Suprapubic skin (tissue), 4 donors: ENCODE measurements at regions not wholly inside any gene's neighbourhood (a gene's known extent, or its start where the extent isn't known, plus 50 kb on each side); places are given as distances from the start of the nearest gene placed in this dataset.

Experiments
- DNase-seq, 2 donors: peaks; one replicate each; pipeline ENCODE4 v3.0.0-alpha.2; 2019; ENCODE audit warnings: low spot score in 2 of 2
- H3K27ac ChIP-seq: fragments of 200-600 bp; sonication (generic); one replicate; pipeline ENCODE4 v1.5.1; 2019
- H3K27me3 ChIP-seq: fragments of 200-600 bp; sonication (generic); one replicate; pipeline ENCODE4 v1.5.1; 2019
- H3K36me3 ChIP-seq: fragments of 200-600 bp; sonication (generic); one replicate; pipeline ENCODE4 v1.5.1; 2019
- H3K4me1 ChIP-seq: fragments of 200-600 bp; sonication (generic); one replicate; pipeline ENCODE4 v1.5.1; 2019
- H3K4me3 ChIP-seq: fragments of 200-600 bp; sonication (generic); one replicate; pipeline ENCODE4 v1.5.1; 2019; ENCODE audit warnings: mild to moderate bottlenecking
- H3K9me3 ChIP-seq: fragments of 200-600 bp; sonication (generic); one replicate; pipeline ENCODE4 v1.5.1; 2019
- EP300 ChIP-seq: sonication (generic); formaldehyde crosslinking; IDR thresholded peaks from one replicate; pipeline ENCODE4 v1.6.1; 2017; ENCODE audit warnings: antibody characterized with exemption
- POLR2A ChIP-seq, 2 donors: fragments of 450-650 bp; IDR thresholded peaks; one replicate each; pipeline ENCODE4 v1.6.1; 2017; ENCODE audit warnings: antibody characterized with exemption in 2 of 2, mild to moderate bottlenecking in 2 of 2, moderate library complexity in 2 of 2
- POLR2AphosphoS5 ChIP-seq, 3 donors: sonication (generic); formaldehyde crosslinking; IDR thresholded peaks; one replicate each; pipeline ENCODE4 v1.6.1; 2017; ENCODE audit warnings: antibody characterized with exemption in 3 of 3
- WGBS: methylation state at CpG from one replicate; pipeline ENCODE4 v1.1.5; 2018; 5-methylcytosine and 5-hydroxymethylcytosine counted together
- TF ChIP-seq, protein P1 (sequence below), 2 donors: fragments of 200-600 bp in 1 of 2; fragments of 450-650 bp in 1 of 2; sonication (generic) in 1 of 2; IDR thresholded peaks; one replicate each; pipeline ENCODE4 v1.5.1; 2016 to 2019; ENCODE audit warnings: antibody characterized with exemption in 2 of 2, mild to moderate bottlenecking in 1 of 2, moderate library complexity in 1 of 2

- H3K27me3 ChIP-seq = peaks cover 42% of the 10 kb centered on the region
- peak overlapping the region; percentile 54 for H3K4me3 ChIP-seq
- peaks cover 20% of the 10 kb centered on the region for H3K4me1 ChIP-seq
- H3K27ac ChIP-seq = no peak overlapping the region
- no peak for DNase-seq
- H3K36me3 ChIP-seq = no peaks in the 10 kb centered on the region
- WGBS = 35% methylated on average over 8 of the region's 8 CpGs
- TF ChIP-seq POLR2AphosphoS5 (IDR thresholded peaks at IDR 0.05) (no peak), POLR2A (IDR thresholded peaks at IDR 0.05) (no peak), EP300 (no peak)
- TF ChIP-seq, protein P1, sequence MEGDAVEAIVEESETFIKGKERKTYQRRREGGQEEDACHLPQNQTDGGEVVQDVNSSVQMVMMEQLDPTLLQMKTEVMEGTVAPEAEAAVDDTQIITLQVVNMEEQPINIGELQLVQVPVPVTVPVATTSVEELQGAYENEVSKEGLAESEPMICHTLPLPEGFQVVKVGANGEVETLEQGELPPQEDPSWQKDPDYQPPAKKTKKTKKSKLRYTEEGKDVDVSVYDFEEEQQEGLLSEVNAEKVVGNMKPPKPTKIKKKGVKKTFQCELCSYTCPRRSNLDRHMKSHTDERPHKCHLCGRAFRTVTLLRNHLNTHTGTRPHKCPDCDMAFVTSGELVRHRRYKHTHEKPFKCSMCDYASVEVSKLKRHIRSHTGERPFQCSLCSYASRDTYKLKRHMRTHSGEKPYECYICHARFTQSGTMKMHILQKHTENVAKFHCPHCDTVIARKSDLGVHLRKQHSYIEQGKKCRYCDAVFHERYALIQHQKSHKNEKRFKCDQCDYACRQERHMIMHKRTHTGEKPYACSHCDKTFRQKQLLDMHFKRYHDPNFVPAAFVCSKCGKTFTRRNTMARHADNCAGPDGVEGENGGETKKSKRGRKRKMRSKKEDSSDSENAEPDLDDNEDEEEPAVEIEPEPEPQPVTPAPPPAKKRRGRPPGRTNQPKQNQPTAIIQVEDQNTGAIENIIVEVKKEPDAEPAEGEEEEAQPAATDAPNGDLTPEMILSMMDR (IDR thresholded peaks at IDR 0.05) = no peak
- H3K9me3 ChIP-seq = no peaks in the 10 kb centered on the region
These were observed 143.7 kb upstream of the ETS2 start for GRCh38 chr21:38661889-38662568.

DNA sequence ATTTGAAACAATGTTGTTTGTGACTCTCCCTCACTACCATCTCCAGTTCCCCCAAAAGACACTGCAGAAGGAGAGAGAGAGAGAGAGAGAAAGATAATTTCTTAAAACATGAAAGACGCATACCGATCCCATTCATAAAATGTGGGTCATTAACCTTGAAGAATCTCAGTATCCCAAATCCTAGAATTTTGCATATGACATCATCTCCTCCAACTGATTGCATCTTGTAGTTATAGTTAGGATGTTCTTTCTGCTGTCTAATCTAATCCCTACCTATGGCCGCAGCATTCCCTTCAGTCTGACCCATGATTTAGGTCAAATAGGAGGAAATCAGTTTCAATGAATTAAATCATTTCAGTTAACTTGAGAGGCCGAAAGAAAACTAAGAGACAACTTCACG, 142.4 kb upstream of the ETS2 start:
- peaks cover 38% of the 10 kb centered on the region for H3K27me3 ChIP-seq
- no peak for TF ChIP-seq POLR2A (IDR thresholded peaks at IDR 0.05)
- TF ChIP-seq, protein P1 (IDR thresholded peaks at IDR 0.05) = no peak
- no peak for TF ChIP-seq POLR2AphosphoS5 (IDR thresholded peaks at IDR 0.05)
- TF ChIP-seq EP300 = no peak
- no peak for DNase-seq
- H3K27ac ChIP-seq = no peak overlapping the region
- no peaks in the 10 kb centered on the region for H3K36me3 ChIP-seq
- H3K9me3 ChIP-seq = no peaks in the 10 kb centered on the region
- 79% methylated on average over 5 of the region's 5 CpGs for WGBS
- H3K4me1 ChIP-seq = peaks cover 20% of the 10 kb centered on the region
- no peak overlapping the region for H3K4me3 ChIP-seq

- Histone ChIP-seq H3K4me3 (no peak overlapping the region), H3K27ac (no peak overlapping the region), H3K9me3 (no peaks in the 10 kb centered on the region), H3K27me3 (peaks cover 32% of the 10 kb centered on the region), H3K4me1 (peaks cover 20% of the 10 kb centered on the region), H3K36me3 (no peaks in the 10 kb centered on the region)
- 73% methylated on average over 4 of the region's 4 CpGs for WGBS
- TF ChIP-seq POLR2AphosphoS5 (IDR thresholded peaks at IDR 0.05) (no peak), EP300 (no peak), POLR2A (IDR thresholded peaks at IDR 0.05) (no peak)
- TF ChIP-seq, protein P1 (IDR thresholded peaks at IDR 0.05) = no peak
- DNase-seq = no peak
These were observed 141.4 kb upstream of the ETS2 start for GRCh38 chr21:38664315-38664714.

DNA sequence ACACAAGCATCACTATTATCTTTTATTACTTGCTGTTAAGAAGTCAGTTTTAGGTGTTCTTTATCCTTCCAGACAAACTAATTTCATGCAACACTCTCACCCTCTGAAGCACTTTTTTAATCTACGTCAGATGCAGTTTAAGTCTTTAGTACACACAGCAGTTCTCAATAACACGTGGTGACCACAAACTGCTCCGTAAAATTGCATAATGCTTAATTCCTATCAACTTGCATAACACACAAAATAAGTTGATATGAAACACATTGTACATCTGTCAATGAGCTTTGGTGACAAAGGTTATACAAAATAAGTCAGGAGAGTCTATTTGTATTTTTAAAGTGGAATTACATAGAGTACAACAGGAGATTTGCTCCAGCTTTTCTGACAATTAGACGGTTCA, 140.9 kb upstream of the ETS2 start:
- H3K36me3 ChIP-seq = no peaks in the 10 kb centered on the region
- TF ChIP-seq POLR2AphosphoS5 (IDR thresholded peaks at IDR 0.05) (no peak), EP300 (no peak), POLR2A (IDR thresholded peaks at IDR 0.05) (no peak)
- TF ChIP-seq, protein P1 (IDR thresholded peaks at IDR 0.05) = no peak
- no peak overlapping the region for H3K27ac ChIP-seq
- peaks cover 27% of the 10 kb centered on the region for H3K27me3 ChIP-seq
- no peaks in the 10 kb centered on the region for H3K9me3 ChIP-seq
- WGBS = 58% methylated on average over 4 of the region's 4 CpGs
- DNase-seq = no peak
- H3K4me1 ChIP-seq = peaks cover 20% of the 10 kb centered on the region
- no peak overlapping the region for H3K4me3 ChIP-seq

DNA sequence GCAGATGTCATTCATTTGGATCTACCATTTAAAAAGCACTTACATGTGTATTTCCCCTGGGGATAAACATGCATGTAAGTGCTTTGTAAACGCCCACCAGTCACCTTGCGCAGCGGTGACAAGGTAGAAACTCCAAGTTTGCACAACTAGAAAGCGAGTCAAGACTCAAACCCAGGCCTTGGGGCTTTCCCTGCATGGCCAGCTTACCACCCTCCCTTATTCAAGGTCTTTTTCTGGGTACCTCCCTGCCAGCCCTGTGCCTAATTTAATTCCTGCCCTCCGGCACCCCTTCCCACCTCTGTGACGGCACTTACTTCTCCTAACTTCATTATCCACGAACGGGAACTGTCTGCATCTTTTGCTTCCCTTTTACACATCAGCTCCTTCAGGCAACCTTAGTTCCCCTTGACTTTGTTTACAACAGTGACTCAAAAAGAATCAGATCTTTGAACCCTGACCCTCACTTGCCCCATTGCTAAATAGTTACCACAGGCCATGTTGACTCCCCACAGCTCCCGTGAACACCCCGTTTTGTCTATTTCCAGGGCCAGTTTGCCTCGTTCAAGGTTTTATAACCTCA, 138.3 kb upstream of the ETS2 start:
- Histone ChIP-seq H3K4me1 (no peaks in the 10 kb centered on the region), H3K27ac (no peak overlapping the region), H3K36me3 (no peaks in the 10 kb centered on the region), H3K9me3 (no peaks in the 10 kb centered on the region), H3K27me3 (peaks cover 5% of the 10 kb centered on the region), H3K4me3 (no peak overlapping the region)
- no peak for TF ChIP-seq POLR2A (IDR thresholded peaks at IDR 0.05)
- TF ChIP-seq EP300 = no peak
- TF ChIP-seq, protein P1 (IDR thresholded peaks at IDR 0.05) = no peak
- no peak for TF ChIP-seq POLR2AphosphoS5 (IDR thresholded peaks at IDR 0.05)
- WGBS = 69% methylated on average over 11 of the region's 11 CpGs
- no peak for DNase-seq
